ENCODE measurements at regions not wholly inside any gene's neighbourhood (a gene's known extent, or its start where the extent isn't known, plus 50 kb on each side); places are given as distances from the start of the nearest gene placed in this dataset.

- TF ChIP-seq CTCF (IDR thresholded peaks at IDR 0.05) (no peak), POLR2A (IDR thresholded peaks at IDR 0.05) (no peak), EP300 (IDR thresholded peaks at IDR 0.05) (no peak)
These were observed 1026.4 kb upstream of the COX7C start for GRCh38 chr5:85591311-85591710.
